Lower leg skin (tissue), 3 donors: ENCODE measurements at regions not wholly inside any gene's neighbourhood (a gene's known extent, or its start where the extent isn't known, plus 50 kb on each side); places are given as distances from the start of the nearest gene placed in this dataset.

Experiments used
- CTCF ChIP-seq, 3 donors: fragments of 450-650 bp; IDR thresholded peaks; one replicate each; pipeline ENCODE4 v1.5.1; 2016; ENCODE audit warnings: antibody characterized with exemption in 3 of 3, mild to moderate bottlenecking in 3 of 3, moderate library complexity in 2 of 3
- POLR2A ChIP-seq, 2 donors: fragments of 450-650 bp; IDR thresholded peaks; one replicate each; pipeline ENCODE4 v1.6.1; 2016 to 2017; ENCODE audit warnings: antibody characterized with exemption in 2 of 2, mild to moderate bottlenecking in 1 of 2, moderate library complexity in 1 of 2

- no peak for TF ChIP-seq CTCF (IDR thresholded peaks at IDR 0.05)
- no peak for TF ChIP-seq POLR2A (IDR thresholded peaks at IDR 0.05)
Measured at GRCh38 chr4:106450249-106450648, 81.7 kb upstream of the GIMD1 start.
